GM19328 (cell line): ENCODE measurements at regions not wholly inside any gene's neighbourhood (a gene's known extent, or its start where the extent isn't known, plus 50 kb on each side); places are given as distances from the start of the nearest gene placed in this dataset.

Source experiments
- ATAC-seq: cut with Tn5 transposase; IDR thresholded peaks from one replicate; pipeline ENCODE4 v1.9.1; 2021; ENCODE audit warnings: mild to moderate bottlenecking, moderate library complexity; ENCODE audit not compliant: unreplicated experiment

DNA sequence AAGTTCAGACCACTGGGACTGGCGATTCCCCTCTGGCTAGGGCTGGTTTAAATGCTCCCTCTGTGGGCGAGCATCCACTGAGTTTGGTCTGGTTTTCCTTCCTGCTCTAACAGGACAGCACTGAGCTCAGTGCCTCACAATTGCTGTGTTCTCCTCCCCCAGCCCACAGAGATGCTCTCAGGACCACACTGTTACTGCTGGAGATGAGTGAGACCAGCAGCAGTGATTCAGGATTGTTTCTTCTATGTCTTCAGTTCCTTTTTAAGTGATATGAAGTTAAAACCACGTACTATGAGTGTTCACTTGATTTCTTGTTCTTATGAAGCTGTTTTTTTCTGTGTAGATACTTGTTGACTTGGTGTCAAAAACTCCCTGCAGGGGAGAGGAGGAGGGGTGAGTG, 180.4 kb upstream of the COL8A1 start:
- ATAC-seq = no peak

DNA sequence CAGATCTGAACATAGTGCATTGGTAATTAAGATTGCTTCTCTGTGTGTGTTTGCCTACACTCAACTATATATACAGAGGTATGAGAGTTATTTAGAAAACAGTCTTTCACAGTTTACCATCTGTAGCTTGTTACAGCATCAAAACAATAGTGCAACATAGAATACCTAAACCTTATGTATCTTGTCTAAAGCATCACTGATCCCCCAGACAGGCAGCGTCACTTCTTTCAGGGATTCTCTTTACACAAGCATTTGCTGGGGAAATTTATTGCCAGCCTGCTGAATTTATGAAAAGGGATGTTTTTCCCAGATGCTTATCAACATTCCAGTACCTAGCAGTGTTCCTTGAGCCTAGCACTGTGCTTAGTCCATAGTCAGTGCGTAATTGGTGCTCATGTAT, 195.8 kb upstream of the COL8A1 start:
- no peak for ATAC-seq

DNA sequence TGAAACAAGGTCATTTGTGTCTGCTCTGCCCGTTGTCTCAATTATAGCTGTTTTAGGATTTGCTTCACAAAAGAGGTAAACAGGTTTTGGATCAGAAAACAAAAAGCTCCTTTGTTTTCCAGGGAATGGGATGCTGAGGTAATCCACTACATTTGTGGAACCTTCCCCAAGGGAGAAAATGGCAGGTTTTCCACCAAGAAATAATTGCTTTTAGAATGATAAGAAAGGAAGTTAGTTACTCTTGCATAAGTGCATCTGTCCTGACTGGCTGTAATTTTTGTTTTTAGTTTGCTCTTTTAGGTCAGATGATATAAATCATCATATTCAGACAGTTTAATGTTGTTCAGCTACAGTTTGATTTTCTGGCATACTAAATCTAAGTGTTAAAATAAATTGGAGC, 198.5 kb upstream of the COL8A1 start:
- ATAC-seq = no peak

DNA sequence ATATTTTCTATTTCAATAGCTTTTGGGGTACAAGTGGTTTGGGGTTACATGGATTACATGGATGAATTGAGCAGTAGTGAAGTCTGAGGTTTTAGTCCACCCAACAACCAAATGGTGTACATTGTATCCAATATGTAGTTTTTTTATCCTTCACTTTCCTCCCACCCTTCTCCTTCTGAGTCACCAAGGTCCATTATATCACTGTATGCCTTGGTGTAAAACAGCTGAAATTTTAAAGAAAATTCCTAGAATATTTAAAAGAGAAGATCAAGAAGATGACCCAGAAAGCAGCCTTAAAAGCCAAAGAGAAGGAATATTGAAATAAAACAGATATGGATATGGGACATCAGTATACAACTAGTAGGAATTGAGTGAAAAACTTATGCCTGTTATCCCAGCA, 204.2 kb upstream of the COL8A1 start:
- no peak for ATAC-seq

DNA sequence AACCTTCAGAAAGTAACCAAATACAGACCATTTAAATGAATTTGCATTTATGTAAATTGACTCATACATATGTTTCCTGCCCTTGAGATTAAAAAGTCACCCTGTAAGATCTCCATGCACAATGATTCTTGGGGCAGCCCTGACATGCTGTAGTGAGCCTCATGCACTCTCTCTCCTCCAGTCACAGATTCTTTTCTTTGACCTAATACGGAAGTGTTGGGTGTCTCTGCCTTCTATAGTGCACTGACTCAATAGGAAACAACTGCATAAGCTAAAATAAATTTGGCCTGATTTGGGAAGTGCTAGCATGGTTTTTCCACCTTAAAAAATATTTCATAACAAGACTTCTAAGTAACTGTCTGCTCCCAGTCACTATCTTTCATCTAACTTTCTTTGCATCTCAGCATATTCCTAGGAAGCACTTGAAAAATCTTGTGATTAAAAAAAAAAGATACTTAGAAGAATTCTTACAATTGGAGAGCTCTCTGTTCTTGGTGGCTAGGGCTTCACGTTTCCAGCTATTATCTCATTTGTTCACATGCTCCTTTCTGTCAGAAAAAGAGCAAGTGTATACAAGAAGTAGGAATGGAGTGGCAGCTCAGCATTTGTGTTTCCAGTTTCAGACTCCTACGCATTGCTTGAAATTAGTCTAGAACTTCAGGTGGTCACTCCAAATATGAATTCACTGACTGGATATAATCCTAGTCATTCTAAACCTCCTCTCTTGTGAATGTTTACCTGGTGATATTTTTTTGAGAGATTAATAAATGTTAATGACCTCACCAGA, 207.9 kb upstream of the COL8A1 start:
- no peak for ATAC-seq

DNA sequence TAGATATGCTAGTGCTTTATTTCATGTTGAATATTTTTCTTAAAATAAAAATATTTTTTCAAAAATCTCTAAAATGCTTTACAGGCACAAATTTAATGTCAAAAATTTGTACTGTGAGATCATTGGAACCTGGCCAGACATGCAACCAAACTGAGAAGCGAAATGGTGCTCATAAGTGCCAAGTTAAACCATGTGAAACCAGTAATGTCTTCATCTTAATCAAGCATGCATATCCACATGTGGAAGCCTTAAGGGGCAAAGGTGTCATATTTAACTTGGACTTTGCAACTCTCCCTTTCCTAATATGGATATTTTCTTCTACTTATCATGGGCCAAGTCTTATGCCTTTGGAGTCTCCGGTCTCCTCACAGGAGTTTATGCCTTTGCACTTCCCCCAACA, 208.9 kb upstream of the COL8A1 start:
- ATAC-seq = no peak

DNA sequence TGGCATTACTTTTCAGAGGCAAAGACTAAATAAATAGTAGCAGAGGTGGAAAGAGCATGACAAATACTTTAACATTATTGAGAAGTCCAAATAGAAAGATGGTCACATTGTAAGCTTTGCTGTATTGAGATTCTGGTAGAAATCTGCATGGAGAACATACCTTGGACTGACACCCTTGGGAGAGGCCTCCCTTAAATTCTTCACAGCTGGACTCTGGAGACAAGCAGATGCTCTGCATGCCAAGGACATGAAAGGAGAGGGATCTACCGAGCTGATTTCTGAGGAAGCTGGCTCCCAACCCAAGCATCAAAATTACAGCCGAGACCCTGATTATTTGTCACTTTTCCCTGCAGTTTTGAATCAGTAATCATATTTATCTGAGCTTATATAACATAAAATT, 212.5 kb upstream of the COL8A1 start:
- ATAC-seq = no peak

DNA sequence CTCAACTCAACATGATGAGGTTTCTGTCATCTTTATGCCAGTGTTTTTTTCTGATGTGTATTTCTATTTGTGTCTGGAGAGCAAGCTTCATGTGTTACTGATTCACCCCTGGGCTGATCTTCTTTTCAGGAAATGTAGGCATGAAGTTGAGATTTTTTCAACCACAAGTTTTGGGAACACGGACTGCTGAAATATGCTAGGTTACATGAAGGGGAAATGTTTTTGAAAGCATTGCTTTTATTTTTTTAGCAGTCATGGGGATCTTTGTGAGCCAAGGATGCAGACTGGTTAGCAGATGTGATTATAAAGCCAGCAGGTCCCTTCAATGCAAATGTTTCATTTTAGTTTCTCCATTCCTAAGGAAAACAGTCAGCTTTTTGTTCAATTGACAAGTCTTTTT, 219.3 kb upstream of the COL8A1 start:
- ATAC-seq = no peak

DNA sequence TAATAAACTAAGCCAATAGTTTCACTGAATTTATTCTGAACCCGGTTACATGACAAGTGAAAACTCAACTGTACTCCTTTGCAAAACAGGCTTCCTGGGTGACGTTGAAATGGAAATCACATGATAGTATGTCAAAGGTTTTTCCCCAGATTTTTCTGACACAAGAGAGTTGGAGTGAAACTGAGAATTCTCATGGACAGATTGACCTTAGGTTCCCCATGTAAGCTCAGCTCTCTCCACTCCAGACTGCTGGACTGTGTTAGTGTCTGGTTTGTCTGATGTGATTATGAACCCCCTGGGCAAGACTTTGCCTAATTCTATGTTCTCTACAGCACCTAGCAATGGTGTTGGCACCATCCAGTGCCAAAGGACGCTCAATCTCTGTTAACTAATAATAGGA, 219.7 kb upstream of the COL8A1 start:
- ATAC-seq = peak; percentile 53

DNA sequence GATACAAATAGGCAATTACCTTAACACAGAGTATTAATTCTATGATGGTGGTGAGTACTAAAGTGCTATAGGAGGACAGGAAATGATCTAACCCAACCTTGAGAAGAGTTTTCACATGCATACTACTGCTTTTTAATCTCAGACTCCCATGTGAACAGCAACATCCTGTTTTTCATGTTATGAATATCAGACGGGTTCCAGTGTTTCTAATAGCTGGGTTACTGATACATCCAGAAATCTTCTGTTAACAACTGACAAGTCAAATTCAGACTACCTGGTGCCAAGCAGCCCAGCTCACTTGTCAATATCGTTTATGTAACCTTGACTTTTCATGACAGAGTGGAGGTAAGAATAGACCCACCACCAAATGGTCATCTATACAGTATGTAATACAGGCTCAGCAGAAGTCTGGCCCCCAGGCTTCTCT, 220.2 kb upstream of the COL8A1 start:
- ATAC-seq = peak; percentile 58

DNA sequence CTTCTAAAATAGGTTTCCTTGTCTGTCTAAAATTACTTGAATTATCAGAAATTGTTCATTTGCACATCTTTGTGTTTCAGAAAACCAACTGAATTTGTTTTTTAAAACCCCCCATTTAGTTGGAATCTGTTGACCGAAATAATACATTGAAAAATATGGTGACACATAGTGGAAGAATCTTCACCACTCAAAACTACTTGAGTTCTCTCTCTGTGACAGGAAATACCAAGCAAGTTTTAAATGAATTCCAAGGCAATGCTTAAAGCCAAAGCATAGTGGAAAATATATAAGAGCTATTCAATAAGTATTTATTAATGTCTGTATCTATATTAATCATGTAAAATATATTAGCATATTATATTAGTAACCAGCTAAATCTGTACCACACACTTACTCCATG, 224.9 kb upstream of the COL8A1 start:
- ATAC-seq = no peak

DNA sequence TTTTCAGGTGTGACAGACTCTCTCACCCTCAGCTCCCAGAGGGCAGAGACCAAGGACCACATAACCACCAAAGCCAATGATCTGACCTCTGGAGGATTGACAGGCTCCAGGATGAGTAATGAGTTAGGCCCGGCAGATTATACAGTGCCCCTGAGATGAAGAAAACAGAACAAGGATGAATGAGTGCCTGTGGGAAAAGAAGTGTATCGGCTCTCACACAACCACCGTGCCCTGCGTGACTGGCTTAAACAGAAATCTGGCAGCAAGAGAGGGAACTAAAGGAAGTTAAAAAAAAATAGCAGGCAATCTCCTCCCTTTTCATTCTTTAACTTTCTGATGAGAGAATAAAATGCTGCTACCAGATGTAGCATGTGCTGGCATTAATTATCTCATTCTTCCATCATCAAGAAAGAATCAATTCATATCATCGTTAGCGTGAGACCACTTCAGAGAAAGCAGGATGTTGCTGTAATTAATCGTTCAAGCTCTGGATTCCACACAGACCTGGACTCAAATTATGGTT, 227.5 kb upstream of the COL8A1 start:
- ATAC-seq = no peak

DNA sequence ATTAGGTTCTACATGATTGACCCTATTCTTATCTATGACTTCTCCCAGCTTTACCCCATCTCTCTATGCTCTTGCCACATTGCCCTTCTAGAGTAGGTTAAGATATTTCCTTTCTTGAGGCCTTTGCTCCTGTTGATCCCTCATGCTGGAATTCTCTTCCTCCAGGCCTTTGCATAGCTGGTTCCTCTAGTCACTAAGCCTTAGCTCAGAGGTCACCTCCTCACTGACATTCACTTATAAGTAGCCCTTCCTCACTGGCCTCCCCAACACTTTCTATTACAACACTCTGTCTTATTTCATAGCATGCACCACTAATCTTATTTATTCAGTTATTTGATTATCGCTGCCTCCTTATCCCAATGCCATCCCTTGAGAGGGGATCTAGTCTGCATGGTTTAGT, 228.4 kb upstream of the COL8A1 start:
- no peak for ATAC-seq

DNA sequence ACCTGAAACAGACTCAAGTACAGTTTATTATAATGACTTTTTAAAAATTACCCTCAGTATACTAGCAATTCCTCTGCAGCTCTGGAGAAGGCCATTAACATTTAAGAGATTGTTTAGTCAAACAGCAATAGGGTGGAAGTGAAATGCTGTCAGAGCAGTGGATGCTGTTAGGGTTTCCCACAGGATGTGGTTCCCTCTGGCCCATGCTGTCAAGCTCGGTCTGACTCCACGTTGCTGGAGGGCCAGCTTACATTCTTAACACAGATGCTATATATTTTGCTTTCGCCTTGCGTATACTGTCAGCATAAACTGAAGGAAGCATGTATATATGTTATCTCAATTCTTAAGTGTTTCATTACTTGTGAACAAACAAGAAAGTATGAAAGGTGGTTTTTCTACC, 231.1 kb upstream of the COL8A1 start:
- ATAC-seq = no peak

DNA sequence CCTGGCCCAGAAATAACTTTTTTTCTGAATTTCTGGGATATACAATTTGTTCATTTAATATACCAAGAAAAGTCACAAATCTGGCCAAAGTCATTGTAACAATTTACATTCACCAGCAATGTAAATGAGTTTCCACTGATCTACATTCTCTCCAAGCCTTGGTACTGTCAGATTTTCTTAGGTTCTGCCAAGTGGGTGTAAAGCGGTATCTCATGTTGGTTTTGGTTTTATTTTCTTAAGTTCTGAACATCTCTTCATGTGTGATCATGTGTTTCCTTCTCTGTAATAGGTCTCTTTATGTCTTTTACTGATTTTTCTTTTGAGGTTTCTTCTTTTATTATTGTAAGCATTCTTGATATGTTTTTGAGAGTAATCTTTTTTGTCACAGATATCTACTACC, 235.6 kb upstream of the COL8A1 start:
- ATAC-seq = no peak

DNA sequence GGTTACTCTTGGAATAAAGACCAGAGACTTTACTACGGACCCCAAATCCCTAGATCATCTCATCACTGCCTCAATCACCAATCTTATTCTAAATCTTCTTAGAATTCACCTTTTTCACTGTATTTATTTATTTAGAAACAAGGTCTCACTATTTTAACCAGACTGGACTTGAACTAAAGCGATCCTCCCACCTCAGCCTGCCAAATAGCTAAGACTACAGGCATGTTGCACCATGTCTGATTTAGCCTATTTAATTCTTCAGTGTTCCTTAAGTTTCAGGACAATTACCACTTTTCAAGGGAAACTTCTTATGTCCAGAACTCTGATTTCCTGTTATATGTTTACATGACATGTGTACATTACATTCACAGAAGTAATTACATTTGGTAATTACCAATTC, 238.0 kb upstream of the COL8A1 start:
- no peak for ATAC-seq

DNA sequence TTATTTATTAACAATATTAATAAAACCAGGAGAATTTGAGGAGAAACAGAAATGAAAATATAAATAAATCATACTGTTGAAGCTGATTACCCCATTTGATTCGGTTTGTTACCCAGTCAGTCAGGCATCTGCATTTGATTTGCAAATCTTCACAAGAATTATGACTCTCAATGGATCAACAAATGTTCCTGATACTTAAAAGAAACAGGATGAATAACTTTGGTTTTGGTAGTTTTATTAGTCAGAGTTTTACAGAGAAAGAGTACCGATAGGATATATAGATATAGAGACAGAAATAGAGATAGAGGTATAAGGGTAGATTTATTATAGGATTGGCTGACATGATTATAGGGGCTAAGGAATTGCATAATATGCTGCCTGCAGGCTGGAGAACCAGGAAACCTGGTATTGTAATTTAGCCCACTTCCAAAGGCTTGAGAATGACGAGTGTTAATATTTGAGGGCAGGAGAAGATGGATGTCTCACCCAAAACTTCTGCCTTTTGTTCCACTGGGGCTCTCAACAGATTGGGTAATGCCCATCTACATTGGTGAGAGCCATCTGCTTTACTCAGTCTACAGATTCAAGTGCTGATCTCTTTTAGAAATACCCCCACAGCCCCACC, 241.6 kb upstream of the COL8A1 start:
- ATAC-seq = no peak

DNA sequence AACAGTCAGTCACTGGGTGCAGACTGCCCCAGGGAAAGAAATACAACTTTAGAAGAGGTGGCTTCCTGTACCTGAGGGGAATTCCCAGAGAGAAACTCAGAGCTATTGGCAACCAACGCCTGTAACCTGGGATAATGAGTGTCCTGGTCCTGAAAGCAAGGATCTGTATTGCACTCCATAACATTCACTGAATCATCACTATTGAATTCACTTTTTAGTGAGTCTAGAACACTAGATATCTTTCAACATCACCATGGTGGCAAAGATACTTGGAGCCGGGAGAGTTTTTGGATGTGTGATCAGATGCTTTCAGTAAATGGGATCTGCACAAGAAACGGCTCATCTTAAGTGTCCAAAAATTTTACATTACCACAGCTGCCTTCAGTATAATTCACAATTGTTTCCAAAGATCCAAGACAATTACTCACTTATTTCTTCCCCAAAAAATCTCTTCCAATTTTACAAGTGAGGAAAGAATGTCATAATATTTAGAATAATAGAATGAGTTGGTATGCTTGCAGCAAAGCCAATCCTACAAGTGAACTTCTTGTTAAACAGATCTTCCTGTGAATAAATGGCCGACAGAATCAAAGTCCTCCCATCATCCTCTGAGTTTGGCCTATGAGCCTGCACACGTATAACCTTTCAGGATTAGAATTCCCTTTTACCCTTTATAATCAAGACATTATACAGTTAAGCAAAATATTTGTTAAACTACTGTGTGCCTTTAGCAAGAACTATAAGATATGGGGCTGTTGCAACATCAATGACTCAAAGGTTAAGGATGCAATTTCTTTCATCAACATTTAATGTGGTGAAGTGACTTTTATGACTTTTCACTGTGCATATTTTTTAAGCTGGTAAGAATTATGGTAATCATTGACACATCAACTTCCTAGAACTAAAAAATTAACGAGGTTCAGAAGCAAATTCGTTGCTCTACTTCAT, 243.3 kb upstream of the COL8A1 start:
- no peak for ATAC-seq

DNA sequence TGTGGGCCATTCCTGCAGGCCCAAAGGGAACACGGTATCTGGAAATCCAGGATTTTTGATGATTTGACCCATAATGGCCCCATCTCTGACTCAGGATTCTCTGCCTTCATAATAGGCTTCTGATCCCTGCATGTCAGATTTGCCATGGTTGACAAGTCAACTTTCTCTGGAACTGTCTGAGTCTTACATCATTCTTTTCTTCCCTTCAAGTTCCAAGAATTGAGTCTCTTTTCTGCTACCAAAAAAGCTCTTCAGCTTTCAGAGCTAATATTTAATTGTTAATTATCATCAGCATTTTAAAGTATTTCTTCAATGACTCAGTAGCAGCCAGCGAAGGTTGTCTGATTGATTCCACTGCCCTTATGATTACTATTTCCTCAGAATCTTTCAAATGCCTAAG, 244.4 kb upstream of the COL8A1 start:
- ATAC-seq = no peak

DNA sequence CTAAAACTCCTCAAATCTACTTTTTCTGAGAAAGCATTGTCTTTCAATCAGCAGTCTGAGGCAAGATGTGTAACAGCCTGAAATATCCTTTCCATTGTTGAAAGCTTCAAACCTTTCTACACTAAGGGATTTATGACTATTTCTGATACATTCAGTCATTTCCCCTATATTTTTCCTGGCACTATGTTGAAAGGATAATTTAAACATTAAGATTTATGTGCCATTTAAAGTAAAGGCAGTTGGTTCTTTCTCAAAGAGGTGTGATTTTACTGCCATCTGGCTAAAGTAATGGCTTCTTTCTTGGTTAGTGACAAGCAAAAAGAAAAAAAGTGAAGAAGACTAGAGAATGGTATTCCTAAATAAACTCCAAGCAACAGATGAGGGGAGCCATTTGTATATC, 249.6 kb upstream of the COL8A1 start:
- ATAC-seq = no peak

DNA sequence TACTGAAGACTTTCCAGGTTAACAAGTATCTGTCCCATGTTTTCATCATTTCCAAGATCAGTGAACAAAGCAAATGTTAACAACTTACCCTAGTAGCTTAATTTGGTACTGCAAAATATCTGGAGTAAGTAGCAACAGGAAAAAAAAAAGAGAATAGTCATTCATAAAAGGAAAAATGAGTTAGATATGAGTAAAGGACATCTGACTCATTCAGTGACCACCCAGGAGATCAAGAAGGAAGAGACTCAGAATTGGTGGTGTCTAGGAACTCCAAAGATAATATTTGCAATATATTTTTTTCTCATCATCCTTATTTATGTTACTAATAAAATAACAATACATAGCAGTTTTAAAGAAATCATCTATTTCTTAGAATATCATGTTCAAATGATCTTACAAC, 253.8 kb upstream of the COL8A1 start:
- ATAC-seq = no peak
